Vagina (tissue), 2 donors: ENCODE measurements at regions not wholly inside any gene's neighbourhood (a gene's known extent, or its start where the extent isn't known, plus 50 kb on each side); places are given as distances from the start of the nearest gene placed in this dataset.

ENCODE experiments used
- POLR2AphosphoS5 ChIP-seq, 2 donors: sonication (generic); formaldehyde crosslinking; IDR thresholded peaks; one replicate each; pipeline ENCODE4 v1.9.0; 2017; ENCODE audit warnings: antibody characterized with exemption in 2 of 2, mild to moderate bottlenecking in 2 of 2, low read depth in 1 of 2; ENCODE audit not compliant: insufficient read depth in 1 of 2
- TF ChIP-seq, protein P1 (sequence below), 3 experiments: fragments of 450-650 bp in 2 of 3; fragments of 200-600 bp in 1 of 3; sonication (generic) in 1 of 3; IDR thresholded peaks; one replicate each; pipeline ENCODE4 v1.5.1; 2017 to 2019; ENCODE audit warnings: antibody characterized with exemption in 3 of 3, mild to moderate bottlenecking in 2 of 3, moderate library complexity in 2 of 3

DNA sequence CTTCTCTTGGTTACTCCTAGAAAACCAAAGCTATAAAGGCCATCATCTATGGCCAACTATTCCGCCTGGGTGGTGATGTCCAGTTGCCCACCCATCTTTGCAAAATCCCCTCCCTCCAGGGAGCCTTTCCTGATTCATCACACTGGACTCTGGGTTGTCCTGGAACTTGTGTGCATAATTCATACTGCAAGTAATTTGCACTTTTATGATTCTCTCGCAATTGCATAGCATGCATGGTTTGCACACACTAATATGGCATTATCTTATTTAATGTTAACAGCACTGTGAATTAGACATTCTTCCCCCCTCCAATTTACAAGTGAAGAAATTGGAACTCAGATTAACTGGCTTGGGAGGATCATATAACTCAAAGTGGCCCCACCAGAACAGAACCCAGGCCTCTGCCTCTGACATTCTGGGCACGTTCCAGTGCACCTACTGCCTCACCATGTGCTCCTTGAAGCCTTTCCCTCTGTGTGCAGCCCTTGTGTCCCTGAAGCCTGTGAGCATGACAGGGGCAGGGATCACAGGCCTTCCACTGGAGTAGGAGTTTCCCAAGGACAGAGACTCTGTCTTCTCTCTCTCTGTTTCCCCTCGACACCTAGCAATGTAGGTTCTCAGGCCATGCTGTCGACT is 98.9 kb upstream of the IPO9 start:
- TF ChIP-seq POLR2AphosphoS5 (IDR thresholded peaks at IDR 0.05; ENCODE audit: insufficient read depth in 1 of 2, low read depth in 1 of 2): no peak
- TF ChIP-seq, protein P1, sequence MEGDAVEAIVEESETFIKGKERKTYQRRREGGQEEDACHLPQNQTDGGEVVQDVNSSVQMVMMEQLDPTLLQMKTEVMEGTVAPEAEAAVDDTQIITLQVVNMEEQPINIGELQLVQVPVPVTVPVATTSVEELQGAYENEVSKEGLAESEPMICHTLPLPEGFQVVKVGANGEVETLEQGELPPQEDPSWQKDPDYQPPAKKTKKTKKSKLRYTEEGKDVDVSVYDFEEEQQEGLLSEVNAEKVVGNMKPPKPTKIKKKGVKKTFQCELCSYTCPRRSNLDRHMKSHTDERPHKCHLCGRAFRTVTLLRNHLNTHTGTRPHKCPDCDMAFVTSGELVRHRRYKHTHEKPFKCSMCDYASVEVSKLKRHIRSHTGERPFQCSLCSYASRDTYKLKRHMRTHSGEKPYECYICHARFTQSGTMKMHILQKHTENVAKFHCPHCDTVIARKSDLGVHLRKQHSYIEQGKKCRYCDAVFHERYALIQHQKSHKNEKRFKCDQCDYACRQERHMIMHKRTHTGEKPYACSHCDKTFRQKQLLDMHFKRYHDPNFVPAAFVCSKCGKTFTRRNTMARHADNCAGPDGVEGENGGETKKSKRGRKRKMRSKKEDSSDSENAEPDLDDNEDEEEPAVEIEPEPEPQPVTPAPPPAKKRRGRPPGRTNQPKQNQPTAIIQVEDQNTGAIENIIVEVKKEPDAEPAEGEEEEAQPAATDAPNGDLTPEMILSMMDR (IDR thresholded peaks at IDR 0.05): no peak
